Right renal cortex interstitium (tissue), 3 donors: ENCODE measurements at regions not wholly inside any gene's neighbourhood (a gene's known extent, or its start where the extent isn't known, plus 50 kb on each side); places are given as distances from the start of the nearest gene placed in this dataset.

Source experiments
- DNase-seq, 3 donors: peaks; one replicate each; pipeline ENCODE4 v3.0.0-alpha.2; 2013; ENCODE audit warnings: low read depth in 3 of 3, low spot score in 2 of 3

GRCh38 chr7:155965010-155965409, 152.7 kb upstream of the SHH start:
- no peak for DNase-seq

- DNase-seq = no peak
Measured at GRCh38 chr7:155964543-155964942, 152.3 kb upstream of the SHH start.

DNA sequence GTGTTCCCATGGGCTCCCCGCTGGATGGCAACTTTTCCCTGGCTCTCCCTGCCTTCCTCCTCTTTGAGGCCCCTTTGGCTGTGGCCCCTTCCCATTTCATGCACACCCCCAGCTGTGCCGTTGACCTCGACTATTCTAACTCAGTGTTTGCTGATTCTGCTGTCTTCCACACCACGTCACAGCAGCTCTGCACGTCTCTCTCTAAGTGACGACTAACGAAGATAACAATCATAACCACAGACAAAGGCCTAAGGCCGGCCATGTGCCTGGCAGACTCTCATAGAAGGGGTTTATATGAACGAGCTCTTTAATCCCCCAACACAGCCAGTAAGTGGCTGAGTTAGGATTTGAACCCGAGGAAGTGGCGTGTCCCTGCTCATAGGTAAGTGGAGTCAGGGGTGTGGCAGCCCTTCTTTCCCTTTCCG, 151.5 kb upstream of the SHH start:
- no peak for DNase-seq

DNA sequence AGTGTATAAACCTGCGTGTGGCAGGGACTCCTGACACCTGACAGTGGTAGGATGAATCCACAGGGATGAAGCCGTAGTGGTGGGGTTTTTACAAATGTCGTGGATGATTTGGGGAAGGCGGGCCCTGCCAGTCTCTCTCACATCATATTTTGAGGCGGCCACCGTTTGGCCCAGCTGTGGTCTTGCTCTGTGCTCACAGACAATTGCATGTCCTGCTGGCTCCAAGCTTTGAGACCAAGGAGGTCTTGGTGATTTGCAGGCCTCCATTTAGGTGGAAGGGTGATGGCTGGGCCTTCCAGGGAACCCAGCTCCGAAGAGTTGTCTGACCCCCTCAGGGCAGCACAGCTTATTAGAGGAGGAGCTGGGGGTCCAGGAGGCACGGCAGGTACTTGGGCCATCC, 151.1 kb upstream of the SHH start:
- no peak for DNase-seq

- no peak for DNase-seq
Measured at GRCh38 chr7:155962968-155963300, 150.7 kb upstream of the SHH start.

DNA sequence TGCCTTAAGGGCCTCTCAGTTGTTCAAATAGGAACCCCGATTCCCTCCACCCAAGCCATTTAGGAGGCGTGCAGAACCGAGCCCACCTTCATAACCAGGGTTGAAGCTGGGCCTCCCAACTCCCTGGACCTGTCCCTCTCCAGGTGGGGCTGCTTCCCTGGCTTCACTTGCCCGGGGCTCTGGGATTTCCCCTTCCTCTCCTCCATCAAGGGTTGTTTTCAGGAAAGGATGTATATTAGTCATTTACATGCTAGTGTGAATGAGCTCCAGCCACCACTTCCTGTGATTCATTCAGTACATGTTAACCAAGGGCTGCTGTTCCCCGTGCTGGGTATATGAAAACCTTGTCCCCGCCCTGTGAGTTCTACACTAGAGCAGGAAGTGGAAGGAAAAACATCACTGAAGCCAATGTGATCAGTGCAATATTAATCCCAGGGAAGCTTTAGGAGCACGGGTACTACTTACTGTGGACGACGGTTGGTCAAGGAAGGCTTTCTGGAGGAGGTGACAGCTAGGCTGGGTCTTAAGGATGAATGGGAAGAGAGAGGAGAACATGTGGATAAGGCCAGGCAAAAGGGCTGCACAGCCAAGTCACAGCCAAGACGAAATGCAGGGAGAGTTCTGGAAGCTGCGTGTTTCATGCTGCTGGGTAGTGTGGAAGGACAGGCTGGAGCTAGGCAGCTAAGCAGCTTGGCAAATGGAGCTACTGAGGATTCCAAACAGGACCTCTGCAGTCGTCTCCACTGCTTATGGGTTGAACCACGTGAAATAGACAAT, 150.1 kb upstream of the SHH start:
- DNase-seq = no peak

- peak in 1 of 3 donors; percentile 32 for DNase-seq
Measured at GRCh38 chr7:155961241-155962190, 149.3 kb upstream of the SHH start.

GRCh38 chr7:155959894-155960293, 147.6 kb upstream of the SHH start:
- DNase-seq = no peak

- DNase-seq = no peak
Measured at GRCh38 chr7:155956977-155957376, 144.7 kb upstream of the SHH start.

DNA sequence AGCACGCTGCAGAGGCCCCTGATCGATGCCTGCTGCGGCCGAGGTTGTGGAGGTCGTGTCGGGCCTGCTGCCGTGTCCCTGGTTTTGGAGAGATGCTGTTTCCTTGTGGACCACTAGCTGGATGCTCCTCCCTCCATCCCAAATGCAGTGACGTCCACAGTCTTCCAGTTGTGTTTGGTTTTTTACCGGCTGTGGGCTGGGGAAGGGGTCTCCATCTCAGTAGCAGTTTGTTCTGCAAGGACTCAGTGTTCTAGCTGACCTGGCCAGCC, 143.0 kb upstream of the SHH start:
- no peak for DNase-seq

DNA sequence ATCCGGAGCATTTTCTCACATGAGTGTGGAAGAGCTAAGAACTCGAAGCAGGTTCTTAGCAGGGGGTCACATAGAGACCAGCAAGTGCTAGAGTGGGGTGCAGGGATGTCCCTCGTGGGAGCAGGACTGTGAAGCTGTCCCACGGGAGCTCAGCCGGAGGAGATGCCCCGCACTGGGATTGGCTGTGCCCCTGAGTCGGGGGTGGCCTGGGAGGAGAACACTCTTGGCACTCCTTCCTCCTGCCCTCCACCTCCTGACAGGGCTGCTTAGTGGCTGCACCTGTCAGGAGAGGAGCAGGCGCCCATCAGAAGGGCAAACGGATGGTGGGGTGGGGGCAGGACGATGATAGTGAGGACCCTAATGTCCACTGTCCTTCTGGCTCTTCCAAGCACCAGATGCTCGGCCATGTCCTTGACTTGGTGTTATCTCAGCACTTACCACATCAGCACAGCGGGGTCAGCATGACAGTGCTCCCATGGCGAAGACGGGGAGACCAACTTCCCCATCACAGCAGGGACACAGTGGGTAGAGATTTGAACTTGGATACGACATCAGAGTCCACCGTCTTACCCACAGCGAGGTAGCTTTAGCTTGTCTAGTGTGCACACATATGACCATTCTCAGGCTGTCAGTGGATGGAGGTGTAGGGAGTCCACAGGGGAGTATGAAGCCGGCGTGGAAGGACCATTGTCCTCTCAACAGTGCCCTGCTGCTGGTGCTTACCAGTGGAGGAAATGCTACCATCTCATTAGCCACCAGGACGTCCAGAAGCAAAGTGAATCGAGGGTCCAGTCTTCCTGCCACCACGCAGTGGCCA, 142.5 kb upstream of the SHH start:
- no peak for DNase-seq

GRCh38 chr7:155953781-155954549, 141.7 kb upstream of the SHH start:
- DNase-seq = no peak

- DNase-seq = no peak
Measured at GRCh38 chr7:155953501-155953778, 141.2 kb upstream of the SHH start.

DNA sequence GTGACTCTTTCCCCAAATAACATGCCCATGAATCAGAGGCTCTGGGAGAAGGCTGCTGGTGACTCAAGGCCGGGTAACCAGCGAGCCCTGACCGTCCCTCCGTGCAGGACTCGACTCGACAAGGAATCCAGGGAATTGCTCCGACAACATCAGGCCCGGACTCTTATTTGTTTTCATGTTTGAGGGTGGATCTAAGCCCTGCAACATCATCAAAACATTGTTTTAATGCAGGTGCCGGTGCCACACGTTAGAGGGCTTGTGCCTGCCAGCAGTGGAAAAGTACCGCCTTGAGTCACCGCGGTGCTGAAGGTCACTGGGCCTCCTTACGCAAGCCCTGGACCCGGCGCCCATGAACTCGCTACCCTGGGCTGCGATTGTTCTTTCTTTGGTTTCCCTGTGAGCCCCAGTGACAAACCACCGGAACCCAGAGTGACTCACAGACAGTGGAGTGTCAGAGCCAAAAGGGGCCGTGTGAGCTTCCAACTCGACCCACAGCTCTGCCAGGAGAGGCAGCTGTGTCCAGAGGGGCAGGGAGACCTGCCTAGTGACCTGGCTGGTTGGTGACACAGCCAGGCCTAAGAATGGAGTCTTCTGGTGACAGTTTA, 139.4 kb upstream of the SHH start:
- DNase-seq = no peak

DNA sequence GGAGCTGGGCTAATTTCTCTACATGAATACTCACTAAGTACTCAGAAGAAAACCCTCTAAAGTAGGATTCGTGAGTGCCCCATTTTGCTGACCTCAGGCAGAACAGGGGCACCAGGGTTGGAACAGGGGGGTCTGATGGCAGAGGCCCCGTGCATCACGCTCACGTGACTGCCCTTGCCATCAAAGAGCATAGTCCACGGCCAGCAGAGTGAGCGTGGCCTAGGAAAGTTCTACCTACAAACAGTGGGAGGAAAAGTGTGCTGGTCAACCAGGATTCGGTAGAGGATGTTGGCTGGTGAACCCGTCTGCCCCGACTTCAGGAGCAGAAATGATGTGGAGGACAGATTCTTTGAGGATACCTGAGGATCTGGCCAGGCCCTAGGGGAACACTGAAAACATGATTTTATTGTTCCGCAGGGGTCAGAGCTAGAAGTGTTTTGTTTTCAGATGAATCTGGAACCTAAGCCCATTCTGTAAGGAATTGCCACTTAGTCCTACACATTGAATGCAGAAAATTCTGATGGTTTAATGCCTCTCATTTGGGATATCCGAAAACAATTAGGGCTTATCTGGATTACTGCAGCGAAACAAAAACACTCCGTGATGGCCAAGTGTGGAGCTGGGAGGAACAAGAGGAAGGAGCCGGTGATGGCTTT, 138.8 kb upstream of the SHH start:
- no peak for DNase-seq

- no peak for DNase-seq
Measured at GRCh38 chr7:155948845-155949244, 136.6 kb upstream of the SHH start.

GRCh38 chr7:155948423-155948822, 136.2 kb upstream of the SHH start:
- DNase-seq = no peak

DNA sequence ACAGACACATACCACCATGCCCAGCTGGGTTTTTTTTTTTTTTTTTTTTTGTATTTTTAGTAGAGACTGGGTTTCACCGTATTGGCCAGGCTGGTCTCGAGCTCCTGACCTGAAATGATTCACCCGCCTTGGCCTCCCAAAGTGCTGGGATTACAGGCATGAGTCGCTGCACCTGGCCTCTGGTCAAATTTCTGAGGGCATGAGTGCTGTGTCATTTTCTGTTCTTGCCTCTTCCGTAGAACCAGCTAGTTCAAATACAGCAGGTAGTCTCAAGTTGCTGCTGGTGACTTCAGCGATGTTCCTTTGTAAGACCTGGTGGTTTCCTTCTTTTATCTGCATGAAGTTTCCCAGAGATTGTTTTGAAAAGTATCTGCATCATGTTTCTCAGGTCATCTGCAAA, 134.8 kb upstream of the SHH start:
- DNase-seq = no peak

DNA sequence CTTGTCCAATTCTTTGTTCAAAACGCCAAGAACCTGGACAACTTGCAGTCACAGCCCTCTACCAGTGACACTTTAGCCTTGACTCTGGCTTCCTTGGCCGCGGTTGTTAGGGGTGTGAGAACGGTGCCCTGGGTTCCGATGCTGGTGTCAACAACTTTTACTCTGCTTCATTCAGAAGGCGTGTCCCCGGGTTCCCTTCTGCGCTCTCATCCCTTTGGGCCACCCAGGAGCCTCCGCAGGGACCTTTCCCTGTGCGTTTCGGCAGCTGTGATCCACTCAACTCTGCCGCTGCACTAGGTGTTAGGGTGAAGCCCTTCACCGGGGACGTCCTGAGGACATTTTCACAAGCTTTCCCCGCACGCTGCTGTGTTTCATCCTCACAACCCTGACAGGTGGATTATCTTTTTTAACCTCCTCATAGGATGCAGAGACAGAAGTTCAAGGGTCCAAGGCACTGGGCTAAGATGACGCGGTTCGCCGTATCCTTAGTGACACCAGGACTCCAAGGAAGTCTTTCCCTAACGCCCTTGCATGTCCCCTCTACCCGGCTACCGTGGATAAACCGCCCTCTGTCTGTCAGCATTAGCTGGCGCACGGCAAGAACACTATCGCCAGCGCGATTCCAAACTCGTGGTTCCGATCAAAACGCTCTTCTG, 133.5 kb upstream of the SHH start:
- DNase-seq = no peak
